GM12872 (cell line): ENCODE measurements at regions not wholly inside any gene's neighbourhood (a gene's known extent, or its start where the extent isn't known, plus 50 kb on each side); places are given as distances from the start of the nearest gene placed in this dataset.

Experiments used
- CTCF ChIP-seq: IDR thresholded peaks from 3 replicates; pipeline ENCODE4 v1.5.1; 2011; ENCODE audit warnings: low read depth, mild to moderate bottlenecking, low read length, moderate library complexity; ENCODE audit not compliant: insufficient read depth

GRCh38 chr18:55853268-55853667 is 265.3 kb upstream of the TCF4 start:
- TF ChIP-seq CTCF: no peak

- no peak for TF ChIP-seq CTCF
Observed at GRCh38 chr18:55850904-55851303, 262.9 kb upstream of the TCF4 start.

GRCh38 chr18:55849391-55849790 is 261.4 kb upstream of the TCF4 start:
- no peak for TF ChIP-seq CTCF

GRCh38 chr18:55847960-55848359 is 260.0 kb upstream of the TCF4 start:
- no peak for TF ChIP-seq CTCF

GRCh38 chr18:55845221-55845620 is 257.2 kb upstream of the TCF4 start:
- no peak for TF ChIP-seq CTCF

GRCh38 chr18:55844382-55844781 is 256.4 kb upstream of the TCF4 start:
- no peak for TF ChIP-seq CTCF

- no peak for TF ChIP-seq CTCF
Observed at GRCh38 chr18:55841314-55841713, 253.3 kb upstream of the TCF4 start.
